Stimulated activated CD8-positive, alpha-beta memory T cell treated with anti-CD3 and anti-CD28 coated beads, Interleukin-12 subunit alpha, Interleukin-12 subunit beta, amount 100 ng/mL, for 1 hour (primary cell): ENCODE measurements at regions not wholly inside any gene's neighbourhood (a gene's known extent, or its start where the extent isn't known, plus 50 kb on each side); places are given as distances from the start of the nearest gene placed in this dataset.
"Not testable (repeated sequence)": the region's sequence is repeated elsewhere in the genome, so short reads cannot be mapped to it uniquely, and the experiment has no call there.

Experiments
- DNase-seq: peaks from one replicate; pipeline ENCODE4 v3.0.0-alpha.2; 2020; ENCODE audit warnings: low read depth

DNA sequence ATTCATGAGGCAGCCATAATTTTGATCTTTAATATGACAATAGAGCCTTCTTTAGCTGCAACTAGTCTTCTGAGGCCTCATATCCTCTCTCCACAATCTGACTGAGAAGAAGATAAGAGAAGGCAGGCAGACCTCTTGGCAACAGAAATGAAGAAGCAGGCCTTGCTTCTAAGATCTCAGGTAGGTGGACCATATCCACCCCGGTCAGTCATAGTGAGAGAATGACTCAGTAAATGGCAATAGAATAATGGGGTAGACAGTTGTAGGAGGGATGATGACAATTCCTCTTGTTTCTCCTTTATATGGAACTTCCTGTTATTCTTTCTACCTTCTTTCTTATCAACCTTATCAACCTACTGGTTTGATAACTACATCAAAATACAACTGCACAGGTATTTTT, 246.7 kb upstream of the G2E3 start:
- no peak for DNase-seq

- DNase-seq: no peak
These were observed 241.2 kb upstream of the G2E3 start for GRCh38 chr14:30317729-30318128.

- DNase-seq: no peak
These were observed 236.1 kb upstream of the G2E3 start for GRCh38 chr14:30322819-30323218.

- no peak for DNase-seq
These were observed 228.9 kb upstream of the G2E3 start for GRCh38 chr14:30330033-30330432.

DNA sequence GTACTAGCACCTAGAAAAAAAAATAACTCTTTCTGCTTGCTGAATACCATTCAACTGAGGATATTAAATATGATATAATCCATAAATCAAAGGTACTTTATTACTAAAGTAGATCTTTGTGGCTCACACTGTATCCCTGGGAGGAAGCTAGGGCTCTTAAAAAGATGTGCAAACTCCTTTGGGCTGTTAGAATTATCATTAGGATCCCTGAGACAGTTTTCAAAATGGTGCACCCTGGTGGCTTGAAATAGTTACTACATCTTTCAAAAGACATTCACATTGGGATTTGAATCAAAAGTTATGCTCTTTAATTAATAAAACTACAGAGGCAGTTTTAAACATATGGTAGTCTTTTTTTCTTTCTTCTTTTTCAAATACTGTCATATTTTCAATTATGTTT, 228.5 kb upstream of the G2E3 start:
- DNase-seq: no peak

- no peak for DNase-seq
These were observed 227.9 kb upstream of the G2E3 start for GRCh38 chr14:30331030-30331429.

DNA sequence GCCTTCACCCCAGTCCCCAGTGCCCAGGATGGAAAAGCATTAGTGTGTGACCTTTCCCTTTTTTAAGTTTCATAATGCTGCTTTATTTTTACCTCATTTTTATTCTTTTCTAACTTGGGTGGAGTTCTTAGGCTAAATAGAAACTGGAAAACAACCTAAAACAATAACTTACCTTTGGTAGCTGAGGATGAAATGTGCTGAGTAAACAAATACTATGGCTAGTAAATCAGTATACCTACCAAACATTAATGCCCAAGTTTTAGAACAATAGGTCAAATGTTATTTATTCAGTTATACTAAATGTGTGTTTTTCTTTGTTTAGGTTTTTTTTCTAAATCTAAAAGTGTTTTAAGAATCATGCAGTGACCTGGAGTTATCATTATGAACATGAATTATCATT, 226.6 kb upstream of the G2E3 start:
- DNase-seq: no peak

DNA sequence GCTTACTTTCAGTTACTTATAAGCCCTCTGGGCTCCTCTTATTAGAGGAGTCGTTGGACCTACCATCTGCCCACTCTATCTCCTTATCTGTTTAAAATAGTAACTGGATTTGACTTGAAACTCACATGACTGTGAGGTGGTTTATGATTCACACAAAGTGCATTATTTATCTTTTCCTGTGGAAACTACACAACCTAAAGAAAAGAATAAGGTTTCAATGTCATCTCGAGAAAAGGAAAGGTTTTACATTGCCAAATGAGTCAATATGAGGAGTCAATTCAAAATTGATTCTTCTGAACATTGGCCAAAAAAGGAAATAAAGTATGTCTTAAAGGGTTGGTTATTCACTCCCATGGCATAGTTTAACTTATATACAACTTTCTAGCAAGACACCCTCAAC, 225.0 kb upstream of the G2E3 start:
- no peak for DNase-seq

GRCh38 chr14:30337456-30337855, 221.5 kb upstream of the G2E3 start:
- DNase-seq: no peak

- no peak for DNase-seq
These were observed 219.6 kb upstream of the G2E3 start for GRCh38 chr14:30339311-30339901.

- no peak for DNase-seq
These were observed 218.5 kb upstream of the G2E3 start for GRCh38 chr14:30340495-30340894.

- DNase-seq: no peak
These were observed 213.4 kb upstream of the G2E3 start for GRCh38 chr14:30345511-30345910.

DNA sequence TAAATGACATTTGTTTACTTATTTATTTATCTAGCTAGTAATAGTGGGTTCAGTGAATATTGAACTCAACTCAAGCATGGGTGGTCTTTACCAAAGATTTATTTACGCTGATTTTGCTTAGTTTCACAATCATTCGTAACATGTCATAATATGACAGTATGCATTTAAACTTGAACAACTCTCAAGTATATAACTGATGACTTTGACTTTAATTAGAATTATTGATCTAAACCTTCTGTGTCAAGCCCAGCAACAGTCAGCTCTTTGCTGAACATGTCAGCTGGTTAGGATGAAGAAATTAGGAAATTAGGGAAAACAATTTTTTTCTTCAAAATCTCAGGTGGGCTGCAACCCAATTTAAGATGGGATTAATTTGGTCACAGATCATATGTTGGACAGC, 210.5 kb upstream of the G2E3 start:
- no peak for DNase-seq

- no peak for DNase-seq
These were observed 209.4 kb upstream of the G2E3 start for GRCh38 chr14:30349520-30349919.

GRCh38 chr14:30354439-30354838, 204.5 kb upstream of the G2E3 start:
- no peak for DNase-seq

- no peak for DNase-seq
These were observed 203.5 kb upstream of the G2E3 start for GRCh38 chr14:30355431-30355913.

DNA sequence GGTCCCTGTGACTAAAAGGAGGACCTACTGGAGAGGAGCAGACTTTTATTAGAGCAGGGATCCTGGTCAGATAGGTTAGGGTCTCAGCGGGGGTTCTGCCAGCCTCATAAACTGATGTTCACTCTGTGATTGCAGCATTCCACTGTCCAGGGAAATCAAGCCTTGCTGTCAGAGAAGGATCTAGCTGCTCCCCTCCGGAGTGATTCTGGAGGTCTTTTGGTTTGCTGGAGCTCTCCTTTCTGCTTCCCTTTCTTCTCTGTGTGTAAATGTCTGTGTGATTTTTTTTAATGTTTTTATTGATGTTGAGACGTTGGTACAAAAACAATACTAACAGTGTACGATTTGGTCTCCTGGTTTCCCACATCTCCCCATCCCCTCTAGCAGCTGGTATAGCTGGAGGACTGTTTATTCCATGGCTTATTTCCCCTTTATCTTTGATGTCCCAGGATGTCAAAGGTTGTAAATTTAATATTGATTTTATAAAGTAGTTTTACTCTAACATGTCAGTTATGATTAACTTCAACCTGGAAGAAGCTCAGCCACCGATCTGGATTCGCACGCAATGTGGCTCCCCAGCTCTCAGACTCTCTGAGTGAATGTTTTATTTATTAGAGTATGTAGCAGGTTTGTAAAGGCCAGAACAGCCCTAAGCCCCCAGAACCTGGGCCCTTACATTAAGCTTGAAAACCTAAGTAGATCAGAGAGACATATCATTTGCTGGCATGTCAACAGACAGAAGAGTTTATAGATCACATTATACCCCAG, 202.3 kb upstream of the G2E3 start:
- DNase-seq: no peak

GRCh38 chr14:30357791-30358190, 201.2 kb upstream of the G2E3 start:
- DNase-seq: no peak

DNA sequence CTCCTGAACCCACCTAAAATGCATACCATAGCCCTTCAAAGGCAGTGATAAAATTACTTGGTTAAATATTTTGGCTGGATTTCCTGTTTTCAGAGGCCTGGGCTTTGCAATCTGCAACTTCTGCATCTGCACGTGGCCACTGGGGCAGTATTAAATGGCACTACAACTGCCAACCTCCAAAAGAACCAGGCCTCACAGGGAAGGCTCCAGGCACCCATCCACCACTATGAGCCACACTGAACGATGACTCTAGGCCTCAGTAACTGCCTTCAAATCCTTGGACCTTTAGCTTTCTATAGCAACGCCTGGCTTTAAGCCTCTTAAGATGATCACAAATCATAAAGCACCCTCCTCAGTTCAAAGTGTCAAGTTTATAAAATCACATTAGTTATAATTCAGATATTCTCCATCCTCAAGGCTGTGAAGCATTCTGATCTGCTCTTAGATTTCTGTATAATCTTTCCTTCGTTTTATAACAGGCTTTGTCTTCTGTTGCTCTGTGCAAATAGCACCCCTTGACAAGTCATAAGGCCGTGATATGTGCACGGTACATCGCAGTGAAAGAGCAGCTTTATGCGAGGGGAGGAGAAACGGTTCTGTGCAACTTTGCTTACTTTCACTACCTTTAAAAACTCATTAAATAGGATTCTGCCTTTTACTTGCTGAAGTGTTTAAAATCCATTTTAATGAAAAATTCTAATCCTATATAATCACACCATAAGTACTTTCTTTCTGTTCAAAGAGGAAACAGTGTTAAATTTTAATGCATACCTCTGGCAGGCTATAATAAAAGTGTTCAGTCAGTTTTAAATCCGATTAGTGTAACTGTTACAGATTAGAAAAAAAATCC, 196.4 kb upstream of the G2E3 start:
- no peak for DNase-seq

DNA sequence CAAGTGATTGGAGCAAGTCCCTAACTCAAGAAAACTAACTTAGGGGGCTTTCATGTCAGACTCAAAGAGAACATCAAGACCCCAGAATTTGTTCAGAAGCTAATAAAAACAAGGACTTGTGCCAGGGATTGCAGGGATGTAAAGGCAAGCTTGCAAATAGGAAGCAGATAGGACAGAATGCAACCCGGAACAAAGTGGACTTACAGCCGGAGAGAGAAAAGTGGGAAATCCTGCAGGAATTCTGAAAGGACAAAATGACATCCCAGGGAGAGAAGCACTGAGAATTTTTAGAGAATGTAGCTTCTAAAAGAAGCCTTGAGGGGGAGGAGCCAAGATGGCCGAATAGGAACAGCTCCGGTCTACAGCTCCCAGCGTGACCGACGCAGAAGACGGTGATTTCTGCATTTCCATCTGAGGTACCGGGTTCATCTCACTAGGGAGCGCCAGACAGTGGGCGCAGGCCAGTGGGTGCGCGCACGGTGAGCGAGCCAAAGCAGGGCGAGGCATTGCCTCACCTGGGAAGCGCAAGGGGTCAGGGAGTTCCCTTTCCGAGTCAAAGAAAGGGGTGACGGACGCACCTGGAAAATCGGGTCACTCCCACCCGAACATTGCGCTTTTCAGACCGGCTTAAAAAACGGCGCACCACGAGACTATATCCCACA, 195.6 kb upstream of the G2E3 start:
- not testable (repeated sequence) for DNase-seq

- no peak for DNase-seq
These were observed 189.3 kb upstream of the G2E3 start for GRCh38 chr14:30369502-30370180.

DNA sequence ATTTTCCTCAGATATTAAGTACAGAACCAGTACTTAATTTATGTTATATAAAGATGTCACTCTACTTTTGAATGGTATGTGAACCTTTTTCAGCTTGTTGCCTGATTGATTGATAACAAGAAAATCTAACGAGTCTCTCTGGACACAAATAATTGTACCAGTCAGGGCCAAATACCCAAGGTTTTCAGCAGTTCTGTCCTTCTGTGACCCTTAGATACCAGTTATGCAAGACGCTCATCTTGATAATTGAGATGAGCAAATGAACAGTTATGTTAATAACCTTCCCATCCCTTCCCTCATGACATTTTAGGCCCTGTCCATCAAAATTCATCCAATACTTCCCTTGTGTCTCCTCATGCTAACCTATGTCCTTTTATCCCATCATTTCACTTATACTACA, 185.9 kb upstream of the G2E3 start:
- no peak for DNase-seq
